ENCODE measurements at regions not wholly inside any gene's neighbourhood (a gene's known extent, or its start where the extent isn't known, plus 50 kb on each side); places are given as distances from the start of the nearest gene placed in this dataset.

GRCh38 chr2:58568901-58569300, 327.8 kb upstream of the FANCL start:
- no peak for TF ChIP-seq TCF12 (IDR thresholded peaks at IDR 0.05; ENCODE audit: low read depth, low read length)
- TF ChIP-seq POLR2A (IDR thresholded peaks at IDR 0.05; ENCODE audit: control extremely low read depth in 1 of 2, low read depth in 2 of 2, low read length in 2 of 2), result no peak
- TF ChIP-seq BACH1 (IDR thresholded peaks at IDR 0.05; ENCODE audit: low read length), result no peak
- TF ChIP-seq SP1 (IDR thresholded peaks at IDR 0.05; ENCODE audit: low read depth, low read length), result no peak
- TF ChIP-seq CTCF (IDR thresholded peaks at IDR 0.05; ENCODE audit: control extremely low read depth in 1 of 3, insufficient read depth in 1 of 3, low read depth in 1 of 3, low read length in 3 of 3), result no peak
- TF ChIP-seq EZH2 (IDR thresholded peaks at IDR 0.05; ENCODE audit: low read depth, low read length, severe bottlenecking), result no peak
